NCI-H2227 (cell line): ENCODE measurements at regions not wholly inside any gene's neighbourhood (a gene's known extent, or its start where the extent isn't known, plus 50 kb on each side); places are given as distances from the start of the nearest gene placed in this dataset.

ENCODE experiments used
- DNase-seq: peaks from one replicate; lab custom pipeline; 2025; ENCODE audit not compliant: unreplicated experiment; lab: John Stamatoyannopoulos, UW

GRCh38 chr3:39744746-39745145, 64.7 kb upstream of the MYRIP start:
- no peak for DNase-seq

- no peak for DNase-seq
These were observed 61.4 kb upstream of the MYRIP start for GRCh38 chr3:39748002-39748401.

GRCh38 chr3:39748763-39749162, 60.6 kb upstream of the MYRIP start:
- no peak for DNase-seq

GRCh38 chr3:39750712-39751111, 58.7 kb upstream of the MYRIP start:
- DNase-seq: no peak

GRCh38 chr3:39751286-39751685, 58.1 kb upstream of the MYRIP start:
- DNase-seq: no peak

- no peak for DNase-seq
These were observed 57.3 kb upstream of the MYRIP start for GRCh38 chr3:39752019-39752637.

GRCh38 chr3:39752751-39753150, 56.7 kb upstream of the MYRIP start:
- no peak for DNase-seq

GRCh38 chr3:39753391-39753790, 56.0 kb upstream of the MYRIP start:
- DNase-seq: no peak

- DNase-seq: no peak
These were observed 54.9 kb upstream of the MYRIP start for GRCh38 chr3:39754549-39754948.

- DNase-seq: no peak
These were observed 54.3 kb upstream of the MYRIP start for GRCh38 chr3:39755100-39755499.

GRCh38 chr3:39757307-39757706, 52.1 kb upstream of the MYRIP start:
- DNase-seq: no peak
